ENCODE measurements at regions not wholly inside any gene's neighbourhood (a gene's known extent, or its start where the extent isn't known, plus 50 kb on each side); places are given as distances from the start of the nearest gene placed in this dataset.

DNA sequence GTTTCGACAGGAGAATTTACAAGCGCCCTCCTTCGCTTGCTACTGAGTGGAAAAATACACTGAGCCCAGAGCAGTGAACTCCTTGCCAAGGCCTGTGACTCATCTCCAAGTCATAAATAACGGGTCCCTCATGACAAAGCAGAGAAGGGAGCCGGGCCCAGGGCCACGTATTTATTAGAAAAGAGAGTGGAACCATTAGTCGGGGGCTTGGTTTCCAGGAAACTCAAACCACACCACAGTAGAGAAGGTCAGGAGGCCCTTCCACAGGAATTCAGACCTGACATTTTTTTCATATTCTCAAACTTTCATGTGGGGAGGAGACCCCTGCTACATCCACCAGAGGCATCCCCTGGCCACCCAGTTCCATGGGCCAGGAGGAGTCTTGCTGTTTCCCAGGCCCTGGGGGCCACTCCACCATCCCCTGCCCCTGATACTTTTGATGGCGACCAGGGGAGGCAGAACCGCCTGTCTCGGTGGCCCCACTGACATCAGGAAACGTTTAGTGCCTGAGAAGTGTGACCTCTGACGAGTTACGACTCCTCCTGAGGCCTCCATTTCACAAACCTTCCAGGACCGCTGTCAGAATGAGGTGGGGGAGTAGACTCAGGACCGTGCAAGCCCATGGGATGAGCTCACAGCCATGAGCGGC lies 289.7 kb downstream of the DYSF start:
- TF ChIP-seq GATA3 (IDR thresholded peaks at IDR 0.05; ENCODE audit: low read depth, low read length) (no peak), GATA2 (IDR thresholded peaks at IDR 0.05; ENCODE audit: low read depth, low read length) (no peak)

DNA sequence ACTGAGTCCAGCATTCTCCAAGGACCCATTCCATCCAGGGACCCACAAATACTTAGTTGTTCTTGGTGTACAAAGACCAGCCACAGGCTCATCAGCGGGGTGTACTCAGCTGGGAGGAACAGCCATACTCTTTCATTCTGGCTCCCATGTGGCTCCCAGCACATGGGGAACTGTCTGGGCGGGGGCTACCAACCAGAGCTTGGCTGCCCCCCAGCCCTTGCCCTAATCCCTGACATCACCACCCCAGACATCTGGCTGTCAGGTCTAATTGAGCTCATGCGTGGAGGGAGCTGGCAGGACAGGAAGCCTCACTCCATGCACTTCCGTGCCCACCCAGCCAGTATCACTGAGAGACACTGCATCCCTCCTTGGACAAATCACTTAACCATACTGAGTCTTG lies 283.6 kb downstream of the DYSF start:
- TF ChIP-seq GATA3 (IDR thresholded peaks at IDR 0.05; ENCODE audit: low read depth, low read length): no peak
- TF ChIP-seq GATA2 (IDR thresholded peaks at IDR 0.05; ENCODE audit: low read depth, low read length): no peak

DNA sequence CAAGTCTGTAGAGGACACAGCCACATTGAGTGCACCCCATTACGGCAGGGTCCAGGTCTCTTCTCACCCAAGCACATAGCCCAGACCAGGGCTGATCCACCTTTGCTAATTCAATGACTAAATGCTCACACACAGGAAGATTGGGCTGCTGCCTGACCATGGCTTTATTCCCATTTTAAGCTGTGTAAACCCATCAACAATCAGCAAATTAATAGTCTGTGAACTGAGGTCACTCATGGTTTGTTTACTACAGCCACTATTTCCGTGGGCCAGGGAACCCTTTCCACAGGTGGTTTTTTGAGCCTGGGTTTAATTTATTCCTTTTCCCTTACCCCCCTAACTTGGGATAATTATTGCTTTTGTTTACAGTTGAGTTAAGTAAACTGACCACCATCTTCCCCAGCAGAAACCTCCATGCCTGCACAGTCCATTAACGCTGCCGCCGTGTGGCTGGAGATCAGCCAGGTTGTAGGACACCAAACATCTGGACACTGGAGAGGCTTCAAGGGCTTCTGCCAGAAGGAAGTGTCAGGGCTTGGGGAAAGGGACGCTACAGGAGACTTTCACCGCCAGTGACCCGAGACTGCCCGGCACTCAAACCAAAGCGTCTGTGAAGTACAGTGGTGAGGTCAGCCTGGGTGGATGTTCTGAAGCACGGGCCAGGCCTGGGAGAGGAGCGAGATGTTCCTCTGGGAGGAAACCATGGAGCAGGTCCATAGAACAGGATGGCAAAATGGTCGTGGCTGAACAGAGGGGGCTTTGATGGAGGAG lies 282.9 kb downstream of the DYSF start:
- TF ChIP-seq GATA3 (IDR thresholded peaks at IDR 0.05; ENCODE audit: low read depth, low read length) (no peak), GATA2 (IDR thresholded peaks at IDR 0.05; ENCODE audit: low read depth, low read length) (no peak)
